CD4-positive, alpha-beta T cell treated with Interleukin-17A for 1 hour (primary cell): ENCODE measurements at regions not wholly inside any gene's neighbourhood (a gene's known extent, or its start where the extent isn't known, plus 50 kb on each side); places are given as distances from the start of the nearest gene placed in this dataset.

Experiments
- DNase-seq: peaks from one replicate; pipeline ENCODE4 v3.0.0-alpha.2; 2020

DNA sequence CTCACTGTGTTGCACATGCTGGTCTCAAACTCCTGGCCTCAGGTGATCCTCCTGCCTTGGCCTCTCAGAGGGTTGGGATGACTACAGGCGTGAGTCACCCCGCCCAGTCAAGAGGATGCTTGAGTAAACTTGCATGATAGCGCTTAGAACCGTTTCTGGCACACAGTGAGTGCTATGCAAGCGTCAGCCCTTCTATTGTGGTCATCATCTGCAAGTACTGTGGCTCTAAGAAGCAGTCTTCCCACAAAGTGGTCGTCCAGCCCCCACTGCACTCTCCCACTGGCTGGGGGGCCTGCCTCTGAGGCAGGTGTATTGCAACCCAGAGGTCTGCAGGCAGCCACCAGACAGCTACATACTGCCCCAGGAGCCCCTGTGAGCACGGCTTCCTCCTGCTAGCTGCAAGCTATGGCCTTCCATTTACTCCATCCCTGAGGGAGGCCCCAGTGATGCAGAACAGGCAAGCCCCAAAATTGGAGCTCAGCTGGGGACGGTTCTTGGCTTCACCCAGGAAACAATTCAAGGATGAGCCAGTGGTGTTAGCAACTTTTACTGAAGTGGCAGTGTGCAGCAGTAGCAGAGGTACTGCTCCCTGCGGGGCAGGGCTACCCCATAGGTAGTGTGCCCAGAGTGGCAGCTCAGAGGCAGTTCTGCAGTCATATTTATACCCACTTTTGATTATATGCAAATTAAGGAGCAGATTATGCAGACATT is 95.4 kb downstream of the LSM3 start:
- no peak for DNase-seq

DNA sequence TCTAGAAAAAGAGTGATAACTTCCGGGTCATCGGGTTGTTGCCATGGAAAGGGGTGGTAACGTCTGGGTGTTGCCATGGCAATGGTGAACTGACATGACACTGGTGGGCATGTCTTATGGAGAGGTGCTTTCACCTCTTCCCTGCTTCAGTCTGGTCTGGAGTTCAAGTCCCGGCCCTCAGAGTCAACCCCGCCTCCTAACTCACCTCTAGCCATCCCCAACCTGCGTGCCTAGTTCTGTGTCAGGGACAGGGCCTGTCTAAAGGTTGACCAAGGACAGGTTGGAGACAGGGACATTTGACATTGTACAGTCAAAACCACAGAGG is 96.0 kb downstream of the LSM3 start:
- no peak for DNase-seq

DNA sequence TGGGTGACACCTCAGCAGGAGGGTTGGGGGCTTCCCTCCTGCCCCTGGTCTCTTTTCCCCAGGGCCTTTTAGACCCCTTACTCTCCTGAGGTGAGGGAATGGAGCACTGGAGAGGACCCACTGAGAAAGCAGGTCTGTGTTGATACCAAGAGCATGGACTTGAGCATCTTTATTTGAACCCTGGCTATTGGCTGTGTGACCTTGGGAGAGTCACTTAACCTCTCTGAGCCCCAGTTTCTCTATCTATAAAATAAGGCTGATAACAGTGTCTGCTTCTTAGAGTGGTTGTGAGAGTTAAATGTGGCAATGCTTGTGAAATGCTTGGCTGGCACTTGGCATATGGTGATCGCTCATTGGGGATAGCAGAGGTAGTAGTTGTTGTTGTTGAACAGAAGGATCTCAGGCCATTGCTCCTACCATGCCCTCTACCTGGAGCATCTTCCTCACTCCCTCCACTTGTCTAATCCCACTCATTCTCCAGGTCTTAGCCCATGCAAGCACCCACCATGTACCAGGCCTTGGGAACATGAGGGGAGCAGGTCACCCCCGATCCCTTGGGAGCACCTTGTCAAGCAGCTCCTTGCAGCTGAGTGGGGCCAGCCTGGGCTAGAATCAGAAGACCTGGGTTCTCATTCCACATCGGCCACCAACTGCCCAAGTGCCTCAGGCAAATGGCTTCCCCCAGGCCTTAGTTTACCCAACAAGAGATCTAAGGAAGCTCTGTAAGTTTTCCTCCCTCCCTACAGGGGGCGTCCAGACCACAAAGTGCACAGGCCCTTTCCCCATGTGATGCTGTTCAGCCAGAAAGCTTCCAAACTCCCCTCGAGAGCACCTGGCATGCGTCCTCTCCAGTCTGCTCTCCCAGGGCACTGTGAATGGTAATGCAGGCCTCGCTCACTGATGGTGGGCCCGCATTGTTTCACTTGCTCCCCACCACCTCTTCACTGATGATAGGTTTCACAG is 96.7 kb downstream of the LSM3 start:
- DNase-seq: peak; percentile 10

GRCh38 chr3:14275962-14276909 is 97.6 kb downstream of the LSM3 start:
- no peak for DNase-seq

GRCh38 chr3:14277557-14277956 is 98.9 kb downstream of the LSM3 start:
- DNase-seq: no peak

GRCh38 chr3:14278265-14278798 is 99.7 kb downstream of the LSM3 start:
- no peak for DNase-seq

DNA sequence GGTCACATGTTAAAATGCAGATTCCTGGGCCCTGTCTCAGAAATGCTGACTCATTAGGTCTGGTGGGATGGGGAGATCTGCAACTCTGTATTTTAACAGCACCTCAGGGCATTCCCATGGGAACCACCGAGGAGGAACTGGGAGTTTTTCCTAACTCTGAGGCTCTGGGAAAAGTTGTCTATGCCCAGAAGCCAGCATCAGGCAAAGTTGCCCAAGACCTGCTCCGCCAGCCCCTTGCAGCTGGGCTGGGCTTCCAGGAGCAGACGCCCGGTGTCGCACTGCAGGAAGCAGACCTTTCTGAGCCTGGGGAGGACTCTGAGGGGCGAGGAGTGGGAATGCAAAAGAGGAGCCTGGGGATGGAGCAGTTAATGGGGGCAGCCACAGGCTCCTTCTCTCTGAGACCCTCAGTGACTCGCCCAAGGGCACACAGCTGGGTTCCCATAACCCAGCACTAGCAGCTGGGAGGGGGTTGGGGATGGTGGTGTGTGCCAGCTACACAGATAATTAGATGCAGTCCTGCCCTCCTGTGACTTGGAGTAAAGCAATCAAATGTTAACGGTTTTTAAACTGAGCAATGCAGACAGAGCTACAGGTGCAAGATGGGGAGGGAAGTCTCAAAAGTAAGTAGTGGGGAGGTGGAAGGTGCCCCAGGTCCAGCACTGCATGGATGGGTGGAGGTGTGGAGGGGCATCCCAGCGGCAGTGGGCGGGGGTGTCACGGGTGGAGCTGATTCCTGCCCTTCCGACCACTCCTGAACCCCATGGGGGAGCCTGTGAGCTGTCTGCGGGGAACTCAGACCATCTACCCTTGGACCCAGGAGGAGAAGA is 100.4 kb downstream of the LSM3 start:
- no peak for DNase-seq

GRCh38 chr3:14279626-14280061 is 101.0 kb downstream of the LSM3 start:
- DNase-seq: no peak

DNA sequence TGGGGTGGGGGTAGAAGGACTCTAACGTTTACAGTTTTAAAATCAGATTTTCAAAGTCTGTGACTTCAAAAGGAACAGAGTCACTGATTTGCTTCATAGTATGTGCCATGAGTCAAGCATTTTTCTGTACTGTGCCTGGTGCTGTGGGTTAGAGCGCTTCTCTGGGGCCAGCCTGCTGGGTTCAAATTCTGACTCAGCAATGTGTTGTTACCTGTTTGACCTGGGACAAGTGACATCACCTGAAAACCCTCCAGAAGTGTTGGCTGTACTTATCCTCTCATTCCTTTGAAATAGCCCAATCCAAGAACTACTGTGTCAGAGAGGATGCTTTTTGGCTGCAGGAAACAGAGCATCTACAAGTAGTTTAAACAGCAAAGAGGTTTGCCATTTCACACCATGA is 101.7 kb downstream of the LSM3 start:
- DNase-seq: no peak

DNA sequence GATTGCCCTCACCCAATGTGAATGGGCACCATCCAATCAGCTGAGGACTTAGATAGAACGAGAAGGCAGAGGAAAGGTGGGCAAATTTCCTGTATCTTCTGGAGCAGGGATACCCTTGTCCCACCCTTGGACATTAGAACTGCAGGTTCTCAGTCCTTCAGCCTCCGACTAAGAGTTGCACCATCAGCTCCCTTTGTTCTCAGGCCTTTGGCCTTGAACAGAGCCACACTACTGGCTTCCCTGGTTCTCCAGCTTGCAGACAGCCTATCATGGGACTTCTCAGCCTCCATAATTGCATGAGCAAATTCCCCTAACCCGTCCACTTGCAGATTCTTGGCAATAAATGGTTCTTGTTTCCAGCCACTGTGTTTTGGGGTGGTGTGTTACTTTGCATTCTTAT is 102.4 kb downstream of the LSM3 start:
- DNase-seq: no peak

GRCh38 chr3:14282001-14282705 is 103.5 kb downstream of the LSM3 start:
- DNase-seq: no peak

DNA sequence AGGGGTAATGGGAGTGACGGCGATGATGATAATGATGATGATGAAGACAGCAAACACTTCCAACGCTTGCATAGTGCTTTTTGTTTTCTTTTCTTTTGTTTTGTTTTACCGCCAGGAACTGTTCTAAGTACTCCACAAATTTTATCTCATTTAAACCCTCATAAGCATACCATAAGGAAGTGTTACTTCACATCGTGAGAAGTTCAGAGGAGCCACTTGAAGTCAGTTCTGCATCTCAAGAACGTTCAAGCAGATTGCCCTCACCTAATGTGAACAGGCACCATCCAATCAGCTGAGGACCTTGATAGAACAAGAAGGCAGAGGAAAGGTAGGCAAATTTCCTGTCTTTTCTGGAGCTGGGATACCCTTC is 104.1 kb downstream of the LSM3 start:
- DNase-seq: no peak

DNA sequence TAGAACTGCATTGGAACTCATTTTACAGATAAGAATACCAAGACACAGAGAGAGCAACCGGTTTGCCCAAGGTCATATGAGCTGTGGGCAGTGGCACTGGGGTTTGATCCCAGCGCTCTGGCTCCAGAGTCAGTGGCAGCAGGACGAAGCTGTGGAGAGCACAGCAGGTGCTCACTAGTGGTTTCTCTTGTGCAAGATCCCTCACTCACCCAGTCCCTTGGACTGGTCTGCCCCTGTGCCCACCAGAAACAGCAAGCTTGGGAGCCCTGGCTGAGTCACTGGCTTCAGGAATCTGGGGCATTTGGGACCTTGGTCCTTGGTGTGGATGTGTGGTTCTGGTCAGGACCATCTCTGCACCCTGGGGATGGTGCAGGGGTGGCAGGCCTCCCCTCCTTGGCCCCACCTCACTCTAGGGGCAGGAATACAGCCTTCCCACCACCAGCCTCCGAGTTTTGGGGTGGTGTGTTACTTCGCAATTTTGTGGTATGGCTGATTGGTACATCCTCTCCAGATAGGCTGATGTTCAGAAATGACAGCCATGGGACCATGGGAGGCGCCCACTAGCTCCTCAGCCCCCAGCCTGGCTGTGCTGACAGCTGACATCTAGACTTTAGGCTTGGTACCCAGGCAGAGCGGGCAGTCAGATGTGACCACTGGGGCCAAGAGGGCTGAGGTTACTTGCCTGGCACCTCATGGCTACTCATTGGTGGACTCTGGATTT is 104.6 kb downstream of the LSM3 start:
- DNase-seq: no peak

GRCh38 chr3:14283813-14284438 is 105.3 kb downstream of the LSM3 start:
- DNase-seq: no peak

- no peak for DNase-seq
These were observed 106.3 kb downstream of the LSM3 start for GRCh38 chr3:14284694-14285547.

GRCh38 chr3:14285548-14285925 is 106.9 kb downstream of the LSM3 start:
- no peak for DNase-seq

DNA sequence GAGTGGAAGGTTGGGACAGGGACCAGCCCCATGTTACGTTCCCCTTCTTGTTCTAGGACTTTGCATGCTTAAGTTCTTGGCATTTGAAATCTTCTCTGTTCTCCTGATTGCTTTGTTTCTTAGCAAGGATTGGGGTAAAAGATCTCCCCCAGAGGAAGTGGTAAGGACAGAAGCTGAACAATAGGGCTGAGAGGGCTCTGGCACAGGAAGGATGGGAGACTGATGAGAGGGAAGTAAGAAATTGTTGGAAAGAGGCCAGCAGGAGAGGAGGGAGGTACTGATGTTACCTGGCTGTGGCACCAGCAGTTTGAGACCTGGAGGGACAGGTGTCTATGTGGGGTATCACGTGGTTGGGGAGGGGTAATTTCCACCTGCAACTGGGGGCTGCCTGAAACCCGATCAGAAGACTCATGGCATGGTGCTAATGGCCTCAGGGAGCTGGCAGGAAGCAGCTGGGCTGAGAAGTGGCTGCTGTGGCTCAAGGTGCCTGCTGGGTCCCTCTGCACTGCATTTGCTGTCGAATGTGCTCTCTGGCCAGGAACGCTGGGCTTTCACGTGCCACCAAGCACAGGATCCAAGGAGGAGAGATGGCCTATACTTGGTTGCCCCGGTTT is 108.4 kb downstream of the LSM3 start:
- no peak for DNase-seq

DNA sequence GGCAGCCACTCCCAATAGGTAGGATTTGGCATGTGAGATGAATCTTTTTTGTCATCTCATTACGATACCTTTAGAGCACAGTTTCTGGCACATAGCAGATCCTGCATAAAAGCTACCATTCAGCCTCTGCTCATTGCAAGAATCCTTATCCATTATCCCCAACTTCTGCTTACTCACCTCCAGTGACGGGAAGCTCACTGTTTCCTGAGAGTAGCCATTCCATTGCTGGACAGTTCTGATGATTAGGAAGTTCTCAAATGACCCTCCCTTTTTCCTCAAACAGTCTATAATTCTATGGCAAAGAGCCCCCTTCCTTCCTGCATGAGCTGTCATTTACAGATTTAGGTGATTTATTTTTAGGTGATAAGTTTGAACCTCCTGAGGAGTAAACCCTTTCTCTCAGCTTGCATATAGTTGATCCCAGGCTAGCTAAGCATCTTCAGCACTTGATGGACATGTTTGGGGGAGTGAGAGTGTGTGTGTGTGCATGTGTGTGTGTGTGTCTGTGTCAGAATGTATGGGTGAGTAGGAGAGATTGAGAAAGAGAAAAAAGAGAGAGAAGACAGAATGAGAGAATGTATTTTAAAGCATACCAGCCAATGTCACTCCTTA is 109.7 kb downstream of the LSM3 start:
- DNase-seq: no peak
